ENCODE measurements at regions not wholly inside any gene's neighbourhood (a gene's known extent, or its start where the extent isn't known, plus 50 kb on each side); places are given as distances from the start of the nearest gene placed in this dataset.

GRCh38 chr11:116374085-116374484 is 398.7 kb downstream of the BUD13 start:
- 33% methylated on average over 1 of the region's 1 CpG for WGBS (ENCODE audit: low lambda C conversion rate)
- peaks cover 0 to 44% of the 10 kb centered on the region in 2 experiments; a peak in 2 of 4 replicates for H3K4me1 ChIP-seq (ENCODE audit: control insufficient read depth in 1 of 2, insufficient read depth in 2 of 2, low read depth in 1 of 2, low read length in 1 of 2)
- POLR2A ChIA-PET, result interaction anchor here (0.8 kb wide), 1 partner anchor 10 kb away, joined by 3 read pairs; no protein-coding TSS in a partner anchor
- H2AFZ ChIP-seq (ENCODE audit: low read depth), result no peak overlapping the region
- H4K20me1 ChIP-seq (ENCODE audit: insufficient read depth), result no peaks in the 10 kb centered on the region
- no peak overlapping the region for H3K4me3 ChIP-seq (ENCODE audit: low read depth in 2 of 2, low read length in 1 of 2)
- H3K4me2 ChIP-seq, result no peak overlapping the region
- H3F3A ChIP-seq (replicated peaks; ENCODE audit: insufficient read depth), result no peaks in the 10 kb centered on the region
- no peaks in the 10 kb centered on the region for H3K9me2 ChIP-seq
- no peak overlapping the region for H3K9ac ChIP-seq
- TF ChIP-seq PBX3 (IDR thresholded peaks at IDR 0.05) (no peak), YY1 (IDR thresholded peaks at IDR 0.05; ENCODE audit: low read depth) (no peak), RFX5 (IDR thresholded peaks at IDR 0.05; ENCODE audit: low read length) (no peak), FOXM1 (IDR thresholded peaks at IDR 0.05; ENCODE audit: low read depth) (no peak), MAX (IDR thresholded peaks at IDR 0.05; ENCODE audit: low read depth) (no peak), EZH2phosphoT487 (IDR thresholded peaks at IDR 0.05; ENCODE audit: borderline replicate concordance, low read depth) (no peak), REST (IDR thresholded peaks at IDR 0.05; ENCODE audit: low read depth, low read length) (no peak), IRF3 (IDR thresholded peaks at IDR 0.05; ENCODE audit: low read depth, low read length) (no peak), EP300 (IDR thresholded peaks at IDR 0.05; ENCODE audit: borderline replicate concordance in 1 of 2, low read depth in 1 of 2, low read length in 1 of 2) (no peak)
- CTCF ChIA-PET, result interaction anchor here (0.9 to 1.8 kb wide), 6 partner anchors 10 to 317 kb away, joined by 3 to 4 read pairs (median 3); no protein-coding TSS in a partner anchor
- no peaks in the 10 kb centered on the region for H3K36me3 ChIP-seq (replicated peaks in 1 of 2; ENCODE audit: control insufficient read depth in 1 of 2, insufficient read depth in 2 of 2, low read length in 1 of 2)
- H3K27ac ChIP-seq (ENCODE audit: low read depth in 2 of 2, low read length in 1 of 2), result peak overlapping the region in 1 of 2 experiments; percentile 97; a peak in 1 of 4 replicates
- no peak for DNase-seq
- H3K9me3 ChIP-seq, result no peaks in the 10 kb centered on the region
- no peaks in the 10 kb centered on the region for H3K27me3 ChIP-seq (ENCODE audit: insufficient read depth)
- no peaks in the 10 kb centered on the region for H3K79me2 ChIP-seq (ENCODE audit: insufficient read depth)

Data from SK-N-SH (cell line).